Neural cell (in vitro differentiated cells): ENCODE measurements at regions not wholly inside any gene's neighbourhood (a gene's known extent, or its start where the extent isn't known, plus 50 kb on each side); places are given as distances from the start of the nearest gene placed in this dataset.

Source experiments
- CTCF ChIP-seq: fragments of 450-650 bp; IDR thresholded peaks from 2 replicates; pipeline ENCODE4 v1.5.1; 2014; ENCODE audit warnings: antibody characterized with exemption, mild to moderate bottlenecking, moderate library complexity; ENCODE audit not compliant: poor library complexity, severe bottlenecking
- EP300 ChIP-seq: fragments of 450-650 bp; conservative IDR thresholded peaks from 2 replicates; pipeline ENCODE4 v1.6.1; 2014; ENCODE audit warnings: antibody characterized with exemption, mild to moderate bottlenecking, moderate library complexity; ENCODE audit not compliant: poor library complexity, severe bottlenecking
- EZH2 ChIP-seq: fragments of 200-600, 300-800 bp; shearing (Covaris generic), sonication (generic); IDR thresholded peaks from 2 replicates; pipeline ENCODE4 v1.6.1; 2014; ENCODE audit warnings: antibody characterized with exemption, low read length, borderline replicate concordance, mild to moderate bottlenecking; ENCODE audit not compliant: insufficient read depth, poor library complexity, severe bottlenecking
- POLR2AphosphoS5 ChIP-seq: IDR thresholded peaks from 2 replicates; pipeline ENCODE4 v1.6.1; 2012
- SMC3 ChIP-seq: fragments of 450-650 bp; conservative IDR thresholded peaks from 2 replicates; pipeline ENCODE4 v1.6.1; 2014; ENCODE audit warnings: antibody characterized with exemption, mild to moderate bottlenecking, moderate library complexity; ENCODE audit not compliant: poor library complexity
- TAF1 ChIP-seq: IDR thresholded peaks from 2 replicates; pipeline ENCODE4 v1.6.1; 2012; ENCODE audit warnings: low read depth

GRCh38 chrX:42128020-42128419, 204.7 kb upstream of the CASK start:
- TF ChIP-seq CTCF (no peak), EZH2 (no peak), POLR2AphosphoS5 (no peak), EP300 (no peak), TAF1 (no peak), SMC3 (no peak)
